Thoracic aorta (tissue), 2 donors: ENCODE measurements at regions not wholly inside any gene's neighbourhood (a gene's known extent, or its start where the extent isn't known, plus 50 kb on each side); places are given as distances from the start of the nearest gene placed in this dataset.

Experiments
- ATAC-seq: fragments of 150-250 bp; one replicate; pipeline ENCODE4 v1.8.0; 2017; ENCODE audit warnings: low read depth; ENCODE audit not compliant: insufficient number of reproducible peaks, low FRiP score
- DNase-seq: peaks from one replicate; pipeline ENCODE4 v3.0.0-alpha.2; 2020; ENCODE audit warnings: low spot score
- H3K27ac ChIP-seq, 2 donors: fragments of 200-600 bp; sonication (generic); 1 replicate in 1 of 2; 2 replicates in 1 of 2; pipeline ENCODE4 v1.5.1; 2016; ENCODE audit warnings: mild to moderate bottlenecking in 2 of 2, moderate library complexity in 2 of 2
- H3K27me3 ChIP-seq: fragments of 200-600 bp; sonication (generic); replicated peaks from 2 replicates; pipeline ENCODE4 v1.6.0; 2016; ENCODE audit warnings: mild to moderate bottlenecking; ENCODE audit not compliant: insufficient read depth
- H3K36me3 ChIP-seq: fragments of 200-600 bp; sonication (generic); one replicate; pipeline ENCODE4 v1.5.1; 2016
- H3K4me1 ChIP-seq, 2 donors: fragments of 200-600 bp; sonication (generic); 1 replicate in 1 of 2; 2 replicates in 1 of 2; pipeline versions ENCODE4 v1.5.1 to v1.6.0; 2016; ENCODE audit warnings: low read depth in 2 of 2, mild to moderate bottlenecking in 1 of 2; ENCODE audit not compliant: control insufficient read depth in 1 of 2
- H3K4me3 ChIP-seq: fragments of 200-600 bp; sonication (generic); 2 replicates; pipeline ENCODE4 v1.5.1; 2016; ENCODE audit warnings: mild to moderate bottlenecking
- H3K9me3 ChIP-seq: fragments of 200-600 bp; sonication (generic); 2 replicates; pipeline ENCODE4 v1.5.1; 2016
- CTCF ChIP-seq: fragments of 200-600 bp; sonication (generic); IDR thresholded peaks from one replicate; pipeline ENCODE4 v1.5.1; 2019; ENCODE audit warnings: antibody characterized with exemption

GRCh38 chr10:10792681-10793080 lies 225.0 kb upstream of the CELF2 start:
- no peaks in the 10 kb centered on the region for H3K9me3 ChIP-seq
- no peaks in the 10 kb centered on the region for H3K27me3 ChIP-seq
- peak overlapping the region; percentile 6 for H3K4me3 ChIP-seq
- no peaks in the 10 kb centered on the region for H3K36me3 ChIP-seq
- no peak overlapping the region for H3K27ac ChIP-seq
- ATAC-seq (no peak), DNase-seq (no peak)
- no peak for TF ChIP-seq CTCF
- H3K4me1 ChIP-seq: peaks cover 10 to 34% of the 10 kb centered on the region in 2 donors

GRCh38 chr10:10794046-10794445 lies 223.6 kb upstream of the CELF2 start:
- H3K9me3 ChIP-seq: no peaks in the 10 kb centered on the region
- TF ChIP-seq CTCF: no peak
- no peaks in the 10 kb centered on the region for H3K27me3 ChIP-seq
- ATAC-seq: no peak
- peaks cover 14 to 46% of the 10 kb centered on the region in 2 donors for H3K4me1 ChIP-seq
- no peak for DNase-seq
- no peaks in the 10 kb centered on the region for H3K36me3 ChIP-seq
- no peak overlapping the region for H3K27ac ChIP-seq
- no peak overlapping the region for H3K4me3 ChIP-seq

GRCh38 chr10:10794791-10795191 lies 222.9 kb upstream of the CELF2 start:
- H3K4me3 ChIP-seq: no peak overlapping the region
- TF ChIP-seq CTCF: no peak
- H3K4me1 ChIP-seq: peaks cover 14 to 52% of the 10 kb centered on the region in 2 donors
- no peak overlapping the region for H3K27ac ChIP-seq
- H3K27me3 ChIP-seq: no peaks in the 10 kb centered on the region
- no peaks in the 10 kb centered on the region for H3K9me3 ChIP-seq
- no peaks in the 10 kb centered on the region for H3K36me3 ChIP-seq
- DNase-seq (no peak), ATAC-seq (no peak)

- Histone ChIP-seq H3K4me1 (peaks cover 14 to 58% of the 10 kb centered on the region in 2 donors), H3K4me3 (peak overlapping the region; percentile 63)
- DNase-seq: no peak
These were observed 221.5 kb upstream of the CELF2 start for GRCh38 chr10:10796061-10796773.

More at GRCh38 chr10:10796061-10796773, 221.5 kb upstream of the CELF2 start:
- H3K27ac ChIP-seq: peak overlapping the region; percentile 88 to 95
- H3K36me3 ChIP-seq: no peaks in the 10 kb centered on the region
- no peaks in the 10 kb centered on the region for H3K9me3 ChIP-seq
- no peaks in the 10 kb centered on the region for H3K27me3 ChIP-seq
- ATAC-seq: peak; percentile 40
- no peak for TF ChIP-seq CTCF
